AG09309 (cell line): ENCODE measurements at regions not wholly inside any gene's neighbourhood (a gene's known extent, or its start where the extent isn't known, plus 50 kb on each side); places are given as distances from the start of the nearest gene placed in this dataset.
A peak's percentile ranks its signal among the peaks of the same experiment; 100 is the strongest.

Experiments
- DNase-seq: peaks from one replicate; pipeline ENCODE4 v3.0.0-alpha.2; 2010; ENCODE audit warnings: low read depth
- H3K4me3 ChIP-seq: 2 replicates; pipeline ENCODE4 v1.5.1; 2011; ENCODE audit warnings: mild to moderate bottlenecking, low read depth, low read length, moderate library complexity; ENCODE audit not compliant: control insufficient read depth
- CTCF ChIP-seq: IDR thresholded peaks from 2 replicates; pipeline ENCODE4 v1.5.1; 2011; ENCODE audit warnings: mild to moderate bottlenecking, low read depth, low read length, inconsistent platforms; ENCODE audit not compliant: insufficient read depth, control insufficient read depth; ENCODE audit errors: missing control alignments

GRCh38 chr2:7133521-7133920 is 216.3 kb downstream of the RNF144A start:
- no peak for DNase-seq
- TF ChIP-seq CTCF = peak; percentile 17
- no peak overlapping the region for H3K4me3 ChIP-seq

DNA sequence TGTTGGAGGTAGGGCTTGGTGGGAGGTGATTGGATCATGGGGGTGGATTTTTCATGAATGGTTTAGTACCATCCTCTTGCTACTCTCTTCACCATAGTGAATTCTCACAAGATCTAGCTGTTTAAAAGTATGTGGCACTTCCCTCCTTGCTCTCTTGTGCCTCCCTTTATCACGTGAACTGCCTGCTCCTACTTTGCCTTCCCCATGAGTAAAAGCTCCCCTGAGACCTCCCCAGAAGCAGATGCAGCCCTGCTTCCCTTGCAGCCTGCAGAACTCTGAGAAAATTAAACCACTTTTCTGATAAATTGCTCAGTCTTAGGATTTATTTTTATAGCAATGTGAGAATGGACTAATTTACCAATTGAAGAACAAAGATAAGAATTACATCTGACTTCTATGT is 223.1 kb downstream of the RNF144A start:
- TF ChIP-seq CTCF = no peak
- no peak for DNase-seq

DNA sequence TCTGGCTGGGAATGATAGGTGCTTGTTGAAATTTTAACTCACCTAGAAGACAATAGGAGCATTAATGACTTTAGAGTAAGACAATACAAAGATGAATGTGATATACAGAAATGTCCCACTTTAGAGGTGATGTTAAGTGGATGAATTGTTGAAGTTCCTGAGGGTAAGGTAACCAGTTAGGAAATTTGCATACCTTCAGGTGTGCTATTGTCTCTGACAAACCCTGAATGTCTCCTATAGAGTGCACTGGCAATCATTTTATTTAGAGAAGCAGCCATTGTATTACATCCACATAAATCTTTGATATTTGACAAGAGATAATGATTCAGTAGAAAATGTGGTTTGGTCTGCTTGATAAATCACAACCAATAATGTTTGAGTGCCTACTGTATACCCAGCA is 228.5 kb downstream of the RNF144A start:
- DNase-seq = no peak
- TF ChIP-seq CTCF = no peak
- no peak overlapping the region for H3K4me3 ChIP-seq

More for the DNA sequence above, 223.1 kb downstream of the RNF144A start:
- H3K4me3 ChIP-seq = no peak overlapping the region

- H3K4me3 ChIP-seq = no peak overlapping the region
- no peak for TF ChIP-seq CTCF
- no peak for DNase-seq
Measured at GRCh38 chr2:7146151-7146550, 228.9 kb downstream of the RNF144A start.

DNA sequence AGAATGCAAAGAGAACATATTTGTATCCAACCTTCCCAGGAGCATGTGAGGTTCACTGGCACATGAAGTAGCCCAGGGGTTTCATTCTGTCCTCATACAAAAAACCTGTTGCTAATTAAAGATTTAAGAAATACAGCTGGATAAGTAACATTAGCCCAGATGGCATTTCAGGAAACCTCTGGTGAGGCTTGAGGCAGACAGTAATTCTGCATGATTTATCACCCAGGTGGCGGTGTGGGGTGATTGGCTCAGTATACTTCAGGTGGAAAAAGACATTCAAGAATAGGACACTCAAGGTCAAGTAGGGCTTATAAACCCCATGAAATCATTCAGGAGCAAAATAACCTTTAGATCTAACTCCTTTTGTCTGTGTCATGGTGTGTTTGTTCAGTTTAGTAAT is 237.4 kb downstream of the RNF144A start:
- DNase-seq = no peak
- H3K4me3 ChIP-seq = no peak overlapping the region
- TF ChIP-seq CTCF = no peak

DNA sequence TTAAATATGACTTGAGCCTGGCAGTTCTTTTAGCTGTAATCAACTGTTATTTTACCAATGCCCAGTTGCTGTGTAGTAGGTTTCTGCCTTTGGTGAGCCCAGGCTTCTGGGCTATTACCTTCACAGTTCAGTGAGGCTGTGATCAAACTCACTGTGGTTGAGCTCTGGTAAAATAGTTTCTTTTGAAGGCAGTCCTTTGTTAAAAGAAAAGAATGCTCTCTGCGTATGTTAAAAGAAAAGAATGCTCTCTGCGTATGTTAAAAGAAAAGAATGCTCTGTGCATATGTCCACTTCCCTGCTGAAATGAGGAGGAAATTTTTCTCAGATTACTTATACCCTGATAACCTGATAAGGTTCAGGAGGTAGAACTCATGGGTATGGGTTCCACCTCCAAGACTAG is 244.3 kb downstream of the RNF144A start:
- no peak for DNase-seq
- TF ChIP-seq CTCF = no peak
- no peak overlapping the region for H3K4me3 ChIP-seq

GRCh38 chr2:7165736-7166135 is 248.5 kb downstream of the RNF144A start:
- no peak for TF ChIP-seq CTCF
- DNase-seq = no peak
- no peak overlapping the region for H3K4me3 ChIP-seq
